ENCODE measurements at regions not wholly inside any gene's neighbourhood (a gene's known extent, or its start where the extent isn't known, plus 50 kb on each side); places are given as distances from the start of the nearest gene placed in this dataset.

- TF ChIP-seq POLR2A (IDR thresholded peaks at IDR 0.05; ENCODE audit: low read length) (no peak), GATA1 (IDR thresholded peaks at IDR 0.05; ENCODE audit: low read depth, low read length) (no peak)
Observed at GRCh38 chr14:104404922-104405321, 174.6 kb upstream of the C14orf180 start.

Measured in erythroblast (primary cell).